GM18909 (cell line): ENCODE measurements at regions not wholly inside any gene's neighbourhood (a gene's known extent, or its start where the extent isn't known, plus 50 kb on each side); places are given as distances from the start of the nearest gene placed in this dataset.
"Not testable (repeated sequence)": the region's sequence is repeated elsewhere in the genome, so short reads cannot be mapped to it uniquely, and the experiment has no call there.

Experiments used
- ATAC-seq: cut with Tn5 transposase; IDR thresholded peaks from one replicate; pipeline ENCODE4 v1.9.1; 2021; ENCODE audit warnings: mild to moderate bottlenecking; ENCODE audit not compliant: unreplicated experiment, poor library complexity

DNA sequence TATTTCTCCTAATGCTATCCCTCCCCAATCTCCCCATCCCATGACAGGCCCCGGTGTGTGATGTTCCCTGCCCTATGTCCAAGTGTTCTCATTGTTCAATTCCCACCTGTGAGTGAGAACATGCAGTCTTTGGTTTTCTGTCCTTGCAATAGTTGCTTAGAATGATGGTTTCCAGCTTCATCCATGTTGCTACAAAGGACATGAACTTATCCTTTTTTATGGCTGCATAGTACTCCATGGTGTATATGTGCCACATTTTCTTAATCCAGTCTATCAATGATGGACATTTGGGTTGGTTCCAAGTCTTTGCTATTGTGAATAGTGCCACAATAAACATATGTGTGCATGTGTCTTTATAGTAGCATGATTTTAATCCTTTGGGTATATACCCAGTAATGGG is 51.3 kb upstream of the RIOK2 start:
- ATAC-seq, result not testable (repeated sequence)

DNA sequence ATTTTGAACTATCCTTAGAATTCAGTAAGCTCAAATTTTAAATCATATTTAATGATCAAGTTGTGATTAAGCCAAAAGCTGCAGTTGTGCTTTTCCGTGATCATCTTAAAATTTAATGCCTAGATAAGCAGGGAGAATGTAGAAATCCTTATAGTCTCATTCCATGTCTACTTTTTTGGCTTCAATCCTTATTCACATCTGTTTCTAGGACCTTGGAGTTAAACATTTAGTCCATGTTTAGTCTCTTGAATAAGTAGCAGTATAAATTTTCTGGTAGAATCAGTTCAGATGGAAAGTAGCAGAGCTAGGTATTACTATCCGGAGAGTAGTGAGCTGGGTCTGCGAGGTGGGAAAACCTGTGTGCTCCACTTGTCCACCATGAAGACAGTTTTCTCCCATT is 59.3 kb upstream of the RIOK2 start:
- no peak for ATAC-seq

DNA sequence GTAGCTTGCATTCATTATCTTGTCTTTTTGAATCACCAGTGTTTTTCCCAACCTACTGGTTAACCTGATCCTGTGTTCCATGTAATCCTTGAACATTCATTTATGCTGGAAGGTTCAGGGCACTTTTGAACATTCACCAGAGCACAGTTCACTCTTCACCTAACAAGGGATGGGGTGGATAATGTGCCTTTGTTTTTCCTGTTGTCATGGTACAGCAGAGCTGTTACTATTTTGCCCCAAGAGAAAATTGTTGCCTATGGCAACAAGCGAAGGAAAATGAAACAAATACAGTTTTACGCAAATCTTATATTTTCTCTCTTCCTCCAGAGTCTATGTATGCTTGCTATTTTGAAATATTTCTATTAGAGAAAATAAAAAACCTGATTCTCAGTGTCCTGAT is 60.3 kb upstream of the RIOK2 start:
- no peak for ATAC-seq

DNA sequence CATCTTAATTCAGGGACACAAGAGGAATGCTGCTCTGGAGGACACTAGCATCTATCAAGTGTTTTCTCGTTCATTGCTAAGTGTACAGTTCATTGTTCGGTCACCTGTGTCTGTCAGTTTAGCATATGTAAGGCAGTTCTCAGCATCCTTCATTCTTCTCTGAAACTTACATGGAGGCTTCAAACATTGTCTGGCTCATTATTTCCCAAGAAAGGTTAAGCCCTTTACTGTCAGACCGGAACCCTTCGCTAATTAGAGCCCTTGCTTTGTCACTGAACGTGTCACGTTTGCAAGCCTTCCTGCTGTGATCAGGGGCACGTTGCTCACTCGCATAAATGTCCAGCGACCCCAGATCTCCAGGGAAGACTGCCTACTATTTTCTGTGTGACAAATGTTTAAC is 62.3 kb upstream of the RIOK2 start:
- ATAC-seq, result no peak

DNA sequence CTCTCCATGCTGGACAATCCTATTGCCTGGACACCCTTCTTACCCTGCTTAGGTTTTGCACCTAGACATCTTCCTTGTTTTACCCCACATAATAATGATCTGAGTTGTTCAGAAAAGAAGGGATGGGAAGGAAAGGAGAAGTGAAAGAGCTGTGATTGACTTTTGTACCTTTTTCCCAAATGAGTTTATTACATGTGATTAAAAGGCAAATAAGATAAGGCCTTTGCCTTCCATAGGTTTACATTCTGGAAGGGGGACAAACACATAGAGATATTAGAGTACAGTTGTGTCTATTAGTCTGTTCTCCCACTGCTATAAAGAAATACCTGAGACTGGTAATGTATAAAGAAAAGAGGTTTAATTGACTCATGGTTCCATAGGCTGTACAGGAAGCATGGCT is 67.1 kb upstream of the RIOK2 start:
- ATAC-seq, result no peak

DNA sequence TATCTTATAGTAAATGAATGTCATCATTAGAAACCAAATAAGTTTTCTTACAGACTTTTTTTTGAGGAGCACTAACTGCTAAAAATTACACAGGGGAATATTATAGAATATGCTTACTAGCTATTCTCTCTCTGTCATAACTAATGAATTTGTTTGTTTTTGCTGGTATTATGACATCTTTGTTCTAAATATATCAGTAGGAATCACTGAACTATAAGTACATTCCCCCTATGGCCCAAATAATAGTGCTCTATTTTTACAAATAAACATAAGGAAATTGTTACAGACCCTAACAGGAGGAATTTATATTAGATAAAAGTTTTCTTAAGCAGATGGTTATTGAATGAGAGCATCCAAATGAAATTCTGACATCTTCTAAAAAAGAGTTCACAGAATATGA is 83.0 kb upstream of the RIOK2 start:
- ATAC-seq, result no peak

DNA sequence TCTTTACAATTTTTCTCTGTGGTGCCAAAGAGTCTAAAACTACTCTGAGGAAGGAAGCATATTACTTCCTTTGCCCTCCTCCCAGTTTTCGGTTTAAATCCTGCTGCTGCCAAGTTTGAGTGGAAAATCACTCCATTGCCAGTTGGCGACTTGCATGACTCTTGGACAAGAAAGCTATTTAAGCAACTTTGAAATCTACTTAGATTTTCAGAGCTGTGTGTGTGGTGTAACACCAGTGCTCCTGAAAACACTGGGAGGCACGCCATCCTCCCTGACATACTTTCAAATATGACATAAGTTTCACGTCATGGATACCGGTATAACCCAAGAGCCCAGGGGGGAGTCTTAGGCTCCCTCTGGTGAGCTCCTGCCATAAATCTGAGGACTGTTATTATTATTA is 83.5 kb upstream of the RIOK2 start:
- ATAC-seq, result no peak

DNA sequence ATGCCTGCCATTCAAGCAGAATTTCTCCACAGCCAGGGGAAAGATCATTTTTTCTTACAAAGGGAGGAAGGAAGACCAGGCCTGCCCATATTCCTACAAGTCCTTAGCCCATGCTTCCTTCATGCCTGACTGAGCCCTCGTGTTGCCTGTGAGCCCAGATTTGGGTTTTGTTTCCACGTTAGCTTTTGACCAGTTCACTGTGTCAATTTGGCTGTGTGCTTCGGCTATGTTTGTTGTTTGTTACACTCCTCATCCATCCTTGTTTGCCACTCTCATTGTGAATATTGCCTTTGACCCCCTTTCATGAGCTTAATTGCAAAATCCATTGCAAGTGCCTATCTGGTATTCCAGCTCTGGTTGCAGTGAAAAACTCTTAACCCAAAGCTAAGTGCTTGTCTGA is 84.7 kb upstream of the RIOK2 start:
- no peak for ATAC-seq

DNA sequence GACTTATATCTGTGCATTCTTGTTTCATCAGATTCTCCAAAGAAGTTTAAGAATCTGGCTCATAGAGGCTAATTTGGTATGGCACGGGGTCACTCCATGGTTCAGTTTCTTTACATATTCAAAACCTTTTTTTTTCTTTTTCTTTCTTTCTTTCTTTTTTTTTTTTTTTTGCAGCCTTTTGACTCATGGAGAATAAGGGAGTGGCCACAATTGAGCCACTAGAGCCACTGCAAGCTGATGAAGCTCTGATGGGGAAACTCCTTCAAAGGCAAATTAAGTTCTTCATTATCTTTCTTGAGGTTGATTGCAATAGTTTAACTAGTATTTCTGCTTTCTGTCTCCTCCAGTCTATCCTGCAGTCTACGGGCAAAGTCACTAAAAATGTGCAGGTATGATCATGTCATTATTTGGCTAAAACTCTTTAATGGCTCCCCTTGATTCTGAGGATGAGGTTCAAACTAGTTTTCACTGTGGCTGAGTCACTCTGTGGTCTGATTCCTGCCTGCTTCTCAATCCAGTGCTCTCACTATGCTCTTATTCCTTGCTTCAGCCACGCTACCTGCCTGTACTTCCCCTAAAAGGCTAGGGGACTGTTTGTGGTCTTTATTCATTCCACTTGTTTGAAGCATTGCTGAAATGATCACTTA is 93.5 kb upstream of the RIOK2 start:
- ATAC-seq, result no peak

DNA sequence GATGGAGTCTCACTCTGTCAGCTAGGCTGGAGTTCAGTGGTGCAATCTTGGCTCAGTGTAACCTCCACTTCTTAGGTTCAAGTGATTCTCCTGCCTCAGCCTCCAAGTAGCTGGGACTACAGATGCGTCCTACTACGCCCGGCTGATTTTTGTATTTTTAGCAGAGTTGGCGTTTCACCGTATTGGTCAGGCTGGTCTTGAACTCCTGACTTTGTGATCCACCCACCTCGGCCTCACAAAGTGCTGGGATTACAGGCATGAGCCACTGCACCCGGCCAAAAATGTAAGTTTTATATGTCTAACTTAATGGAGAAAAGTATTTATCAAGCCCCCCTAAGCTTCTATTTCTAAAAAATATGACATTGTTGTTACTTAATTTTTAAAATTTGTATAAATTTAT is 98.2 kb upstream of the RIOK2 start:
- ATAC-seq, result no peak

DNA sequence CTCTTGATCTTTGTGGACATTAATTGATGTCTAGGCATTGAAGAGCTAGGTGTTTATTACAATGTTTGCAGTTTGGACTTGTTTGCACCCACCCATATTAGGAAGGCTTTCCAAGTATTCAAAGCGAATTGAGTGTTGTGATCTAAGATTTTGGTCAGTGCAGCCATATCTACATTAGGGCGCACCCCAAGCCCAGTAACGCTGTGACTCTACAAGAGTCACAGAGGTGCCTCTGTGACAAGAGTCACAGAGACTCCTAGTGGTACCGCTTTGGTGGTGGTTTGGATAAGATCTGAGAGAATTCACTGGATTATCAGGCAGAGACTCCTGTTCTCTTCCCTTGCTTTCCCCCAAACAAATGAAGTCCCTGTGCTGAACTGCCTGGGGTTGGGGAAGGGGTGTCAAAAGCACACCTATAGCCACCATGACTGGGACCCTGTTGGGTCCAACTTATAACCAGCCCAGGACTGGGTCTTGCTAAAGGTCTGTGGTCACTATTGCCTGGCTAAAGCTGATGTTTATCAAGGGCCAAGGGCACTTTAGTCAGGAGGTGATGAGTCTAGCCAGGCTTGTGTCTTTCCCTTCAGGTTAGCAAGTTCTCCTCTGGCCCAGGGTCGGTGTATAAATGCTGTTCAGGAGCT is 114.1 kb upstream of the RIOK2 start:
- ATAC-seq, result peak; percentile 100

DNA sequence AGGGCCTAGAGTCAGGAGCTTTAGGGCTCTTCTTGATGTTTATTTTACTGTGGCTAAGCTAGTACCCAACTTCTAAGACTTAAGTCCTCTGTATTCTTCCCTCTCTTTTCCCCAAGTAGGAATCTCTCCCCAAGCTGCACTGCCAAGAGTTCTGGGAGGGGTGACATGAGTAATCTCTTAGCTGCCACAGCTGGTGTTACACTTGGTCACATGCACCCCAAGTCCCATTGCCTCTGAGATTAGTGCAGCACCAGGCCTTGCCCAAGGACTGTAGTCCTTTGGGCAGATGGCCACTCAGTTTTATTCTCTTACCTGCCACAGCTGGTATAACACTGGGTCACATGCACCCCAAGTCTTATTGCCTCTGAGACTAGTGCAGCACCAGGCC is 114.7 kb upstream of the RIOK2 start:
- ATAC-seq, result no peak

DNA sequence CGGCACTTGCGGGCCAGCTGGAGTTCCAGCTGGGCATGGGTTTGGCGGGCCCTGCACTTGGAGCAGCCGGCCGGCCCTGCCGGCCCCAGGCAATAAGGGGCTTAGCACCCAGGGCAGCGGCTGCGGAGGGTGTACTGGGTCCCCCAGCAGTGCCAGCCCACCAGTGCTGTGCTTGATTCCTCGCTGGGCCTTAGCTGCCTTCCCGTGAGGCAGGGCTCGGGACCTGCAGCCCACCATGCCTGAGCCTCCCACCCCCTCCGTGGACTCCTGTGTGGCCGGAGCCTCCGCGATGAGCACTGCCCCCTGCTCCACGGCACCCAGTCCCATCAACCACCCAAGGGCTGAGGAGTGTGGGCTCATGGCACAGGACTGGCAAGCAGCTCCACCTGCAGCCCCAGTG is 118.1 kb upstream of the RIOK2 start:
- not testable (repeated sequence) for ATAC-seq

DNA sequence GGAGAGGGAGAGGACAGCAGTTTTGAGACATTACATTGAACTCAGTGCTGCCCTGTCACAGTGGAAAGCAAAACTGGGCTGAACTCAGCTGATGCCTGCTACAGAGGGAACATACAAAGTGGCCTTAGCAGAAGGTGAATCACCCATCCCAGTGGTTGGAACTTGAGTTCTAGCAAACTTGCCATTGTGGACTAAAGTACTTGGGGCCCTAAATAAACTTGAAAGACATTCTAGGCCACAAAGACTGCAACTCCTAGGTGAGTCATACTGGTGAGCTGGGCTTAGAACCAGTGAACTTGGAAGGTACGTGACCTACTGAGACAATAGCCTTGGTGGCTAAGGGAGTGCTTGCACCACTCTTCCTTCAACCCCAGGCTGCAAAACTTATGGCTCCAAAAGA is 155.7 kb upstream of the RIOK2 start:
- no peak for ATAC-seq

DNA sequence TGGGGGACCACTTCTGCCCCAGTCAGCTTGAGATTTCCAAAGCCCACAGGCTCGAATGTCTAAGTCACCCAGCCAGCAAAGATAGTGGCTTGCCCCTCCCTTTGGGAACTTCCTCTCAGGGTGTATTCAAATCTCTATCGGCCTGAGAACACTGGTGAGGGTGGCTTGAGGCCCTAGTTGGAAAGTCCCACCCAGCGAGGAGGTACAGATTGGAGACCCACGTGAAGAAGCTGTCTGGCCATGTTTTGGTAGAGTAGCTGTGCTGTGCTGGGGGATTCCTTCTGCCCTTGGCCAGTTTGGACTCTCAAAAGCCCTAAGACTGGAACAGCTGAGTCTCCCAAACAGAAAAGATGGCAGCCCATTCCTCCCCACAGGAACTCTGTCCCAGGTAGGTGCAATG is 172.7 kb upstream of the RIOK2 start:
- ATAC-seq, result peak; percentile 98

DNA sequence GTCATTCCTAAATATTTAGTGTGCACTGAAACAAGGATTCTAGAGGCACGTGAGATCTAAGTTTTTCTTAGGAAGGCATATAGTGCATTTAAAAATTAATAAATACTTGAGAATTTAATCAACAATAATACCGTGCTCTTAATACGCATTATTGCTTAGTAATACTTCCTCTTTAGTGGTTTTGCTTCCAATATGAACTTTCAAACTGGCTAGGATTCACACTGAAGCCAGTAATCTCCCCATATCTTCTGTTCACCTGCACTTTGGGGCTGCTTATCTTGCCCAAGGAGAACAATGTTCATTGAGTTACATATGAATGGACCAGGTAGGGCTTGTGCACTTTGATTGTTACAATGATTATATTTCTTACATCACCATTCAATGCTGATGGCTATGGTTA is 180.5 kb upstream of the RIOK2 start:
- no peak for ATAC-seq

DNA sequence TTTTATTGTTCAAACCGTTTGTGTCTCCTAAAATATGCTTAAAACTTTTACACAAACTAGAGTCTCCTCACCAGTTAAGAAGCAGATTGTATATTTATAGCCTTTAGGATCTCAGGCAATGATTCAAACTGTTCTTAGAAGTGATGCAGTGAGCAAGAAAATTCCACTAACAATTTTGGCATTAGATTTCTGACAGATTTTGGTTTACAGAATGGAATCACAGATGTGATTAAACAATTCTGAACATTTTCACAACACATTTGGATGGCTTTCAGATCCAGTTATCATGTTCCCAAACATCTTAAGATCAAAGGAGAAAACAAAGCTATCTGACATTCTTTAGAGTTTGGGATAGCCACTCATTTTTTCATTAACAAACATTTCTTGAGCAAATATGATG is 181.7 kb upstream of the RIOK2 start:
- ATAC-seq, result no peak

DNA sequence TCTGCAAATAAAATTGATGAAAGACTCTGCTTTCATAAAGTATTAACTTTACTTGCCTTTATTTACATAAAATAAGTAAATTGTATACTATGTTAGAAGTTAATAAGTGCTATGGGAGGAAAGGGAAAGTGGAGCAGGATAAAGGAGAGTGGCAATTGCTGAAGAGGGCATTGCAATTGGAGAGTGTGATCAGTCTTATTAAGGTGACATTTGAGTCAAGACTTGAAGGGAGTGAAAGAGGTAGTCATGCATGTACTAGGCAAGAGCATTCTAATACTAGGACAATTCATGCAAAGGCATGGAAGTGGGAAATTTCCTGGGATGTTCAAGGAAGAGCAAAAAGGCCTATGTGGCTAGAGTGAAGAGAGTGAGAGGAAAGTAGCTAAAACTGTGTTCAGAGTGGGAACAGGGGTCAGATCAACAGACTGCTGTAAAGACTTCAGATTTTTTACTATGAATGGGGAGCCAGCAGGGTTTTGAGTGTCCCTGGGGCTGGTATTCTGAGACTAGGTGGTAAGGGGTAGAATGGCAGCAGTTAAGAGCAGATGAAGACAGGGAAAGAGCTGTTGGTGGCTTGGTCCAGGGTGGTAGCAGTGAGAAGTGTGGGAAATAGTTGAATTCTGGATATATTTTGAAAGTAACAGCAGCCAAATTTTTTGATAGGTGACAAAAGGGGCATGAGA is 182.3 kb upstream of the RIOK2 start:
- ATAC-seq, result no peak

DNA sequence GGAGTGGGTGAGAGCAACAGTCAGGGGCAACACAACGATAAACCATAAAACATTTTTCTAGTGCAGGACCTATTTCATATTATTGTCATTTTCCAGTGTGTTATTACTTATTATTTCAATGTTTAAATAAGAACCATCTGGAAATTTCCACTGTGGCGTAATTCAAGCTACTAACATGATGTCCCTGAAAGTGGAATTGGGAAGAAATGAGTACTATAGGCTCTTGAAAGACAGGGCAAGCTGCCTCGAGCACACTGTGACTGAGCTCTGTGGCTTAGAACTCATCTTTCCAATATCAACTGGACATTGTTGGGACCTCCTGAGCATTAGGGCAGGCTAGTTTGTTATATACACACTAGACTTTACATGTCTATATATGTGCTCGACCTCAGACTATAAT is 182.9 kb upstream of the RIOK2 start:
- ATAC-seq, result no peak

DNA sequence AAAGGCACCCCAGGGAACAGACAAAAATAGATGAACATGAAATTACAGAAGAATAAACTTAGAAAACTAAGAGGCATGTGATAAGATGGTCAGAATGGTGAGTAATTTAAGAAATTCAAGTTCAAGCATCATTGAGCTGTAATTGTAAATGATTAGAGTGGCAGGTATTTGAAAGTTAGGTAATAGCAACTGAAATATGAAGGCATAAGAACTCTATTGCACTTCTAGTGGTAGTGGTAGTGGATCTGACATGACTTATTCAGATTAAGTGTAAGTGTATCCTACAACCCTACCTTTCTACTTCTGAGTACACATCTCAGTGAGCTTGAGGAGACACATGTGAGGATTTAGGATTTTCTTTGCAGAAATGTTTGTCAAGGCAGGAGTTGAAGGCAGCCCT is 192.9 kb upstream of the RIOK2 start:
- ATAC-seq, result no peak

DNA sequence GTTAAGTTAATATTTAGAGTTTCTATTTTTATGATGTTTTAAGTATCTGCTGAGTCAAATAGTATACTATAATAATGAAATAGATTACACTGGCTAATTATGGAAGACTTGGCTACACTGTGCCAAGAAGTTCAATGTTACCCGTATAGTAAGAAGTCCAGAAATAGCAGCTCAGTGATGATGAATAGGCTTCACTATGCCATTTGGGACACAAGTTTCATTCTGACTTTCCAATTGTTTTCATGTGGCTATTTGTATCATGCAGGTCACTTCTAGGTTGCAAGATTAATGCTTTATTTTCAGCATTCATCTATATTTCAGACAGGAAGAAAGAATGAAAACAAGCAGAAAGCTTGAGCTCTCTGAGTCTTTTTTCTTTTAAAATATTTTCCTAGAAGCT is 194.5 kb upstream of the RIOK2 start:
- no peak for ATAC-seq

DNA sequence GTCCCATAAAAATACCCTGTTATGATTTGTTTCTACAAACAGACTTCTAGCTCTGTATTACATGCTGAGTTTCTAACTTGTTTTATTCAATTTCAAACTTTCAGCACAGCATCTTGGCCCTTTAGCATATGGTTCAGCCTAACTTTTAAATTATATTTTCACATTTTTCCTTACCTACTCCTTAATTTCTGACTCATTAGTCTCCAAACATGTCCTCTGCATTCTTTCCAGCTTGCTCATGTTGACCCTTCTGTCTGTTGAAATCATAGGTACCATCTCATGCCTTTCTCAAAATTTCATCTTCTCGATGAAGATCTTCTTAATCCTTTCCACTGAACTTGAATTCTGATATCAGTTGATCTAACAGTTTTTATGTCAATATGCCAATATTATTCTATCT is 200.9 kb upstream of the RIOK2 start:
- no peak for ATAC-seq
